H1 (cell line): ENCODE measurements at regions not wholly inside any gene's neighbourhood (a gene's known extent, or its start where the extent isn't known, plus 50 kb on each side); places are given as distances from the start of the nearest gene placed in this dataset.

Experiments
- CTCF ChIA-PET: fragments of 300-600 bp; sonication (Branson Sonifier 250); formaldehyde crosslinking; loops from one replicate; lab custom pipeline; 2021; ENCODE audit not compliant: partially characterized antibody; lab: Charles Lee
- POLR2A ChIA-PET: fragments of 300-600 bp; sonication (Branson Sonifier 250); formaldehyde crosslinking; loops from one replicate; lab custom pipeline; 2021; ENCODE audit warnings: inconsistent platforms; ENCODE audit not compliant: partially characterized antibody; lab: Charles Lee
- DNase-seq, 2 experiments: peaks; one replicate each; pipeline versions ENCODE4 v3.0.0 to v3.0.0-alpha.2; 2010 to 2022; ENCODE audit warnings: low spot score in 2 of 2, low read depth in 1 of 2, mixed read lengths in 1 of 2
- FAIRE-seq: peaks from 2 replicates; lab custom pipeline; 2011; peaks lifted over from hg19 to GRCh38; lab: Jason Lieb, UNC
- H2AFZ ChIP-seq: 2 replicates; pipeline ENCODE4 v1.8.1; 2012; ENCODE audit warnings: low read length, inconsistent platforms
- H2AK5ac ChIP-seq: 2 replicates; pipeline ENCODE4 v1.6.1; 2013; ENCODE audit warnings: low read depth, low read length
- H2BK120ac ChIP-seq: replicated peaks from 2 replicates; pipeline ENCODE3; 2013; ENCODE audit warnings: low read depth, low read length, inconsistent platforms
- H2BK12ac ChIP-seq: 2 replicates; pipeline ENCODE4 v1.6.1; 2013; ENCODE audit warnings: low read depth, low read length
- H2BK15ac ChIP-seq: 2 replicates; pipeline ENCODE4 v1.6.1; 2013; ENCODE audit warnings: low read length
- H2BK20ac ChIP-seq: 2 replicates; pipeline ENCODE4 v1.6.1; 2013; ENCODE audit warnings: low read length
- H2BK5ac ChIP-seq: 2 replicates; pipeline ENCODE4 v1.6.1; 2013; ENCODE audit warnings: low read depth, low read length
- H3K14ac ChIP-seq: 2 replicates; pipeline ENCODE4 v1.6.1; 2013; ENCODE audit warnings: inconsistent platforms; ENCODE audit not compliant: insufficient read length
- H3K18ac ChIP-seq: 2 replicates; pipeline ENCODE4 v1.6.1; 2013; ENCODE audit warnings: low read length; ENCODE audit errors: extremely low read depth
- H3K23ac ChIP-seq: 2 replicates; pipeline ENCODE4 v1.6.1; 2013; ENCODE audit warnings: inconsistent platforms; ENCODE audit not compliant: insufficient read length
- H3K23me2 ChIP-seq: 2 replicates; pipeline ENCODE4 v1.6.1; 2013; ENCODE audit warnings: low read depth, low read length
- H3K27ac ChIP-seq: 2 replicates; pipeline ENCODE4 v1.6.1; 2011; ENCODE audit warnings: low read depth, low read length, inconsistent platforms
- H3K27me3 ChIP-seq, 4 experiments: replicated peaks in 1 of 4; 1 replicate in 1 of 4; 2 replicates in 3 of 4; pipeline versions ENCODE4 v1.6.1 to v1.8.1; 2011 to 2013; ENCODE audit warnings: low read length in 3 of 4, mild to moderate bottlenecking in 3 of 4, inconsistent platforms in 2 of 4, mixed read lengths in 2 of 4, moderate library complexity in 1 of 4; ENCODE audit not compliant: control insufficient read depth in 3 of 4, insufficient read depth in 3 of 4; ENCODE audit errors: extremely low read depth in 1 of 4
- H3K36me3 ChIP-seq, 4 experiments: 2 replicates each; pipeline versions ENCODE4 v1.6.1 to v1.8.1; 2011 to 2013; ENCODE audit warnings: mild to moderate bottlenecking in 4 of 4, low read length in 3 of 4, moderate library complexity in 2 of 4, control low read depth in 1 of 4, inconsistent platforms in 1 of 4; ENCODE audit not compliant: insufficient read depth in 4 of 4, control insufficient read depth in 2 of 4
- H3K4ac ChIP-seq: replicated peaks from 2 replicates; pipeline ENCODE3; 2013; ENCODE audit warnings: low read length, low read depth, mixed read lengths, inconsistent platforms; ENCODE audit not compliant: insufficient read length
- H3K4me1 ChIP-seq, 4 experiments: replicated peaks in 1 of 4; 1 replicate in 1 of 4; 2 replicates in 3 of 4; pipeline versions ENCODE4 v1.6.1 to v1.8.1; 2011 to 2013; ENCODE audit warnings: low read length in 3 of 4, inconsistent platforms in 2 of 4, mixed read lengths in 1 of 4; ENCODE audit not compliant: insufficient read depth in 4 of 4, control insufficient read depth in 3 of 4
- H3K4me2 ChIP-seq, 2 experiments: 2 replicates each; pipeline versions ENCODE4 v1.6.1 to v1.8.1; 2011 to 2013; ENCODE audit warnings: low read depth in 2 of 2, low read length in 2 of 2, control low read depth in 1 of 2, inconsistent platforms in 1 of 2, mild to moderate bottlenecking in 1 of 2; ENCODE audit not compliant: insufficient read depth in 1 of 2
- H3K4me3 ChIP-seq, 4 experiments: fragments of 200-600, 300-600 bp in 1 of 4; sonication (generic), shearing (Covaris generic), sonication (Bioruptor Twin) in 1 of 4; 2 replicates each; pipeline versions ENCODE4 v1.5.1 to v1.8.1; 2011 to 2016; ENCODE audit warnings: low read length in 4 of 4, low read depth in 3 of 4, control low read depth in 2 of 4, inconsistent platforms in 2 of 4, mild to moderate bottlenecking in 2 of 4, mixed read lengths in 1 of 4, moderate library complexity in 1 of 4; ENCODE audit not compliant: insufficient read depth in 2 of 4; ENCODE audit errors: extremely low read depth in 1 of 4
- H3K56ac ChIP-seq: replicated peaks from 2 replicates; pipeline ENCODE3; 2013; ENCODE audit warnings: low read depth, mild to moderate bottlenecking, mixed read lengths, low read length, inconsistent platforms; ENCODE audit not compliant: insufficient read length
- H3K79me1 ChIP-seq: 2 replicates; pipeline ENCODE4 v1.6.1; 2013; ENCODE audit warnings: low read depth, low read length, control low read depth
- H3K79me2 ChIP-seq, 2 experiments: 2 replicates each; pipeline versions ENCODE4 v1.6.1 to v1.8.1; 2012 to 2013; ENCODE audit warnings: low read length in 2 of 2, mild to moderate bottlenecking in 2 of 2, inconsistent platforms in 1 of 2; ENCODE audit not compliant: insufficient read depth in 2 of 2, control insufficient read depth in 1 of 2
- H3K9ac ChIP-seq, 4 experiments: replicated peaks in 1 of 4; 1 replicate in 1 of 4; 2 replicates in 3 of 4; pipeline versions ENCODE4 v1.6.1 to v1.8.1; 2011 to 2013; ENCODE audit warnings: low read depth in 3 of 4, low read length in 3 of 4, control low read depth in 2 of 4, mild to moderate bottlenecking in 2 of 4, moderate library complexity in 2 of 4, inconsistent platforms in 1 of 4; ENCODE audit errors: extremely low read depth in 1 of 4
- H3K9me3 ChIP-seq, 2 experiments: 2 replicates each; pipeline versions ENCODE4 v1.6.1 to v1.8.1; 2012 to 2013; ENCODE audit warnings: mild to moderate bottlenecking in 2 of 2, moderate library complexity in 2 of 2, control low read depth in 1 of 2, inconsistent platforms in 1 of 2, low read depth in 1 of 2, low read length in 1 of 2, mixed read lengths in 1 of 2; ENCODE audit not compliant: insufficient read depth in 2 of 2
- H4K20me1 ChIP-seq, 2 experiments: replicated peaks in 1 of 2; 2 replicates each; pipeline versions ENCODE3 to v1.8.1; 2011 to 2013; ENCODE audit warnings: inconsistent platforms in 2 of 2, low read length in 2 of 2, mild to moderate bottlenecking in 1 of 2; ENCODE audit not compliant: insufficient read depth in 2 of 2, control insufficient read depth in 1 of 2
- H4K5ac ChIP-seq: 2 replicates; pipeline ENCODE4 v1.6.1; 2013; ENCODE audit warnings: low read length, low read depth, mixed read lengths, inconsistent platforms; ENCODE audit not compliant: insufficient read length
- H4K8ac ChIP-seq: 2 replicates; pipeline ENCODE4 v1.8.0; 2013; ENCODE audit warnings: mild to moderate bottlenecking, moderate library complexity, low read length, inconsistent platforms; ENCODE audit not compliant: insufficient read depth; ENCODE audit errors: extremely low read depth
- H4K91ac ChIP-seq: replicated peaks from 2 replicates; pipeline ENCODE3; 2013; ENCODE audit warnings: low read length, mixed read lengths, inconsistent platforms; ENCODE audit not compliant: insufficient read length
- FOSL1 ChIP-seq: IDR thresholded peaks from 2 replicates; pipeline ENCODE4 v1.6.1; 2011; ENCODE audit warnings: mild to moderate bottlenecking, low read depth, low read length, moderate library complexity; ENCODE audit not compliant: insufficient read depth
- GTF2F1 ChIP-seq: IDR thresholded peaks from 2 replicates; pipeline ENCODE4 v1.6.1; 2012; ENCODE audit warnings: low read depth, low read length, improper control_type of control experiment, borderline replicate concordance
- KDM5A ChIP-seq: fragments of 200-600 bp; IDR thresholded peaks from 2 replicates; pipeline ENCODE4 v1.7.1; 2012; ENCODE audit warnings: mild to moderate bottlenecking, low read length, inconsistent platforms, mixed read lengths
- MAX ChIP-seq: IDR thresholded peaks from 2 replicates; pipeline ENCODE4 v1.6.1; 2012; ENCODE audit warnings: inconsistent platforms
- POLR2A ChIP-seq, 2 experiments: IDR thresholded peaks; 1 replicate in 1 of 2; 2 replicates in 1 of 2; pipeline ENCODE4 v1.6.1; 2011; ENCODE audit warnings: low read depth in 2 of 2, low read length in 2 of 2, mild to moderate bottlenecking in 2 of 2; ENCODE audit errors: control extremely low read depth in 1 of 2
- SIRT6 ChIP-seq: IDR thresholded peaks from one replicate; pipeline ENCODE4 v1.7.1; 2012; ENCODE audit warnings: low read length, inconsistent platforms
- SRF ChIP-seq: IDR thresholded peaks from 2 replicates; pipeline ENCODE4 v1.6.1; 2011; ENCODE audit warnings: mild to moderate bottlenecking, low read depth, low read length, moderate library complexity
- WGBS, 2 experiments: shearing (Covaris generic) in 1 of 2; methylation state at CpG; one replicate each; pipeline versions ENCODE4 v1.1.6 to v1.1.7; 2013 to 2015; ENCODE audit warnings: low lambda C conversion rate in 2 of 2, mixed read lengths in 2 of 2, inconsistent platforms in 1 of 2, low coverage in 1 of 2, missing lambda C conversion rate in 1 of 2; ENCODE audit not compliant: insufficient replicate concordance in 2 of 2, insufficient coverage in 1 of 2, insufficient read length in 1 of 2; ENCODE audit errors: extremely low coverage in 1 of 2, missing lambda C conversion rate in 1 of 2; 5-methylcytosine and 5-hydroxymethylcytosine counted together
- TF ChIP-seq, protein P1 (sequence below): IDR thresholded peaks from 2 replicates; pipeline ENCODE4 v1.6.1; 2011; ENCODE audit warnings: low read depth, mild to moderate bottlenecking, low read length; ENCODE audit not compliant: insufficient read depth

- Histone ChIP-seq H3K4ac (no peak overlapping the region), H3K79me2 (no peaks in the 10 kb centered on the region), H3K23me2 (no peaks in the 10 kb centered on the region), H3K36me3 (no peaks in the 10 kb centered on the region), H2BK5ac (no peak overlapping the region), H3K9ac (no peak overlapping the region), H4K8ac (no peak overlapping the region), H2BK15ac (no peak overlapping the region), H3K79me1 (no peaks in the 10 kb centered on the region)
- FAIRE-seq: no peak
- ChIA-PET CTCF (interaction anchor here (1.4 kb wide), 1 partner anchor 11 kb away, joined by 5 read pairs; no protein-coding TSS in a partner anchor), POLR2A (no interaction called here)
- no peak for DNase-seq
- TF ChIP-seq MAX (no peak), SRF (no peak), GTF2F1 (no peak), KDM5A (no peak), POLR2A (IDR thresholded peaks at IDR 0.05; ENCODE audit: control extremely low read depth in 1 of 2, low read depth in 2 of 2, low read length in 2 of 2) (no peak), FOSL1 (no peak), SIRT6 (no peak)
- TF ChIP-seq, protein P1, sequence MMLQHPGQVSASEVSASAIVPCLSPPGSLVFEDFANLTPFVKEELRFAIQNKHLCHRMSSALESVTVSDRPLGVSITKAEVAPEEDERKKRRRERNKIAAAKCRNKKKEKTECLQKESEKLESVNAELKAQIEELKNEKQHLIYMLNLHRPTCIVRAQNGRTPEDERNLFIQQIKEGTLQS: no peak
- TF ChIP-seq, all 59 proteins: peak for 0
- H3K23ac ChIP-seq: no peak overlapping the region
- 93% methylated on average over 8 of the region's 9 CpGs; no CpG with 5 or more reads in 1 of the 2 experiments for WGBS, 2 experiments
- H3K14ac ChIP-seq: no peak overlapping the region
- H2AFZ ChIP-seq: no peak overlapping the region
- no peak overlapping the region for H4K5ac ChIP-seq
- H2BK12ac ChIP-seq: no peak overlapping the region
- H3K27me3 ChIP-seq: no peaks in the 10 kb centered on the region
- no peak overlapping the region for H3K4me2 ChIP-seq
- no peak overlapping the region for H3K4me3 ChIP-seq
- no peak overlapping the region for H2BK20ac ChIP-seq
- H4K20me1 ChIP-seq: no peaks in the 10 kb centered on the region
- H2AK5ac ChIP-seq: no peak overlapping the region
- no peak overlapping the region for H3K18ac ChIP-seq
- H3K9me3 ChIP-seq: no peaks in the 10 kb centered on the region
- no peak overlapping the region for H2BK120ac ChIP-seq
- H3K27ac ChIP-seq: no peak overlapping the region
- no peak overlapping the region for H3K56ac ChIP-seq
- H4K91ac ChIP-seq: no peak overlapping the region
- peaks cover 0 to 3% (median under 1%) of the 10 kb centered on the region in 4 experiments; a peak in 3 of 7 replicates for H3K4me1 ChIP-seq
Measured at GRCh38 chr7:156549636-156550035, 90.9 kb upstream of the RNF32 start.
